Endothelial cell of umbilical vein (primary cell): ENCODE measurements at regions not wholly inside any gene's neighbourhood (a gene's known extent, or its start where the extent isn't known, plus 50 kb on each side); places are given as distances from the start of the nearest gene placed in this dataset.

Source experiments
- BruUV-seq: library from RNA; stranded (reverse); fragments of 400-500 nt; replicated peaks from 2 replicates; lab custom pipeline; 2021; lab: Mats Ljungman, UMichigan
- CTCF ChIA-PET: fragments of 300-600, 350-600 bp; sonication (Branson Sonifier 250); formaldehyde crosslinking; loops from one replicate; lab custom pipeline; 2021; ENCODE audit warnings: antibody characterized with exemption, inconsistent platforms; lab: Charles Lee
- POLR2A ChIA-PET: fragments of 300-600, 350-600 bp; sonication (Branson Sonifier 250); formaldehyde crosslinking; loops from one replicate; lab custom pipeline; 2021; ENCODE audit warnings: antibody characterized with exemption, inconsistent platforms; lab: Charles Lee
- DNase-seq: peaks from one replicate; pipeline ENCODE4 v3.0.0-alpha.2; 2011; ENCODE audit warnings: low read depth, low spot score
- FAIRE-seq: peaks from 2 replicates; lab custom pipeline; 2011; peaks lifted over from hg19 to GRCh38; lab: Jason Lieb, UNC
- H2AFZ ChIP-seq: 2 replicates; pipeline ENCODE4 v1.6.0; 2012; ENCODE audit warnings: low read depth, low read length, control low read depth, inconsistent platforms
- H3K27ac ChIP-seq: 2 replicates; pipeline ENCODE4 v1.5.1; 2011; ENCODE audit warnings: low read depth, mild to moderate bottlenecking, control low read depth, low read length, moderate library complexity; ENCODE audit not compliant: insufficient read depth
- H3K27me3 ChIP-seq, 2 experiments: 2 replicates each; pipeline versions ENCODE4 v1.6.0 to v1.6.1; 2011; ENCODE audit warnings: low read length in 2 of 2, mixed read lengths in 1 of 2; ENCODE audit not compliant: control insufficient read depth in 2 of 2, insufficient read depth in 2 of 2
- H3K36me3 ChIP-seq, 2 experiments: 2 replicates in 1 of 2; 3 replicates in 1 of 2; pipeline ENCODE4 v1.5.1; 2011; ENCODE audit warnings: low read length in 2 of 2, mild to moderate bottlenecking in 1 of 2, moderate library complexity in 1 of 2; ENCODE audit not compliant: control insufficient read depth in 2 of 2, insufficient read depth in 2 of 2; ENCODE audit errors: extremely low read depth in 1 of 2
- H3K4me1 ChIP-seq: 3 replicates; pipeline ENCODE4 v1.5.1; 2011; ENCODE audit warnings: mild to moderate bottlenecking, low read length; ENCODE audit not compliant: control insufficient read depth, insufficient read depth; ENCODE audit errors: extremely low read depth
- H3K4me2 ChIP-seq: 2 replicates; pipeline ENCODE4 v1.6.1; 2011; ENCODE audit warnings: low read length, control low read depth, mixed read lengths; ENCODE audit not compliant: insufficient read depth
- H3K4me3 ChIP-seq, 3 experiments: fragments of 200-600 bp in 1 of 3; sonication (generic), shearing (Covaris generic) in 1 of 3; replicated peaks in 1 of 3; 2 replicates each; pipeline ENCODE4 v1.5.1; 2011 to 2016; ENCODE audit warnings: control low read depth in 3 of 3, low read length in 3 of 3, mild to moderate bottlenecking in 2 of 3, inconsistent platforms in 1 of 3, low read depth in 1 of 3, moderate library complexity in 1 of 3; ENCODE audit not compliant: insufficient read depth in 1 of 3
- H3K79me2 ChIP-seq: 2 replicates; pipeline ENCODE4 v1.6.0; 2012; ENCODE audit warnings: low read length, inconsistent platforms; ENCODE audit not compliant: control insufficient read depth, insufficient read depth
- H3K9ac ChIP-seq: replicated peaks from 2 replicates; pipeline ENCODE3; 2011; ENCODE audit warnings: low read length, control low read depth; ENCODE audit not compliant: insufficient read depth; ENCODE audit errors: extremely low read depth
- H3K9me1 ChIP-seq: replicated peaks from 3 replicates; pipeline ENCODE4 v1.6.0; 2011; ENCODE audit warnings: mild to moderate bottlenecking, low read length; ENCODE audit not compliant: control insufficient read depth, insufficient read depth; ENCODE audit errors: extremely low read depth
- H3K9me3 ChIP-seq: replicated peaks from 2 replicates; pipeline ENCODE4 v1.5.1; 2012; ENCODE audit warnings: low read length, inconsistent platforms; ENCODE audit not compliant: control insufficient read depth, insufficient read depth
- H4K20me1 ChIP-seq: replicated peaks from 2 replicates; pipeline ENCODE3; 2011; ENCODE audit warnings: mild to moderate bottlenecking, low read length; ENCODE audit not compliant: control insufficient read depth, insufficient read depth; ENCODE audit errors: extremely low read depth
- EZH2 ChIP-seq: IDR thresholded peaks from 2 replicates; pipeline ENCODE4 v1.6.1; 2012; ENCODE audit warnings: borderline replicate concordance, low read depth, mild to moderate bottlenecking, moderate library complexity, low read length, inconsistent platforms; ENCODE audit not compliant: severe bottlenecking
- FOS ChIP-seq: IDR thresholded peaks from 2 replicates; pipeline ENCODE4 v1.6.1; 2011; ENCODE audit warnings: mild to moderate bottlenecking, low read length, moderate library complexity, borderline replicate concordance; ENCODE audit not compliant: insufficient read depth
- GATA2 ChIP-seq: IDR thresholded peaks from 2 replicates; pipeline ENCODE4 v1.7.0; 2011; ENCODE audit warnings: low read depth, mild to moderate bottlenecking, moderate library complexity, mixed read lengths, low read length; ENCODE audit not compliant: insufficient read length, insufficient read depth
- JUN ChIP-seq: IDR thresholded peaks from 2 replicates; pipeline ENCODE4 v1.6.1; 2011; ENCODE audit warnings: borderline replicate concordance, low read depth; ENCODE audit not compliant: insufficient read length, insufficient read depth
- MYC ChIP-seq: IDR thresholded peaks from one replicate; pipeline ENCODE4 v1.6.1; 2011; ENCODE audit warnings: mild to moderate bottlenecking, low read depth, low read length
- POLR2A ChIP-seq: IDR thresholded peaks from 2 replicates; pipeline ENCODE4 v1.6.1; 2012; ENCODE audit warnings: low read depth, mild to moderate bottlenecking, control low read depth, low read length
- POLR2AphosphoS5 ChIP-seq: IDR thresholded peaks from 2 replicates; pipeline ENCODE4 v1.6.1; 2012; ENCODE audit warnings: low read depth, mild to moderate bottlenecking, control low read depth, low read length, moderate library complexity; ENCODE audit not compliant: insufficient read depth
- dilution Hi-C: fragments of 300-500 bp; cut with MboI; formaldehyde crosslinking; loops from one replicate; pipeline ENCODE4 v1.15.0; 2019; ENCODE audit warnings: low sequenced_read_pairs; ENCODE audit not compliant: extremely low pct_ligation_motif_present
- intact Hi-C: fragments of 100-400 bp; cut with micrococcal nuclease; formaldehyde crosslinking; loops from one replicate; pipeline ENCODE4 v1.10.0; 2022
- TF ChIP-seq, protein P1 (sequence below), 2 donors: IDR thresholded peaks; 1 replicate in 1 of 2; 2 replicates in 1 of 2; pipeline ENCODE4 v1.5.1; 2011; ENCODE audit warnings: low read length in 2 of 2, mild to moderate bottlenecking in 2 of 2, moderate library complexity in 2 of 2, control low read depth in 1 of 2, inconsistent platforms in 1 of 2, low read depth in 1 of 2; ENCODE audit not compliant: insufficient read depth in 1 of 2; ENCODE audit errors: extremely low read depth in 1 of 2
- TF ChIP-seq, protein P2 (sequence below): IDR thresholded peaks from 2 replicates; pipeline ENCODE4 v1.6.1; 2011; ENCODE audit not compliant: insufficient read depth, insufficient read length

GRCh38 chr1:36735939-36736730, 253.4 kb upstream of the CSF3R start:
- H3K79me2 ChIP-seq: no peaks in the 10 kb centered on the region
- H3K27me3 ChIP-seq: peaks cover 1 to 11% of the 10 kb centered on the region in 2 experiments
- no peak overlapping the region for H2AFZ ChIP-seq
- no peak for TF ChIP-seq EZH2
- no peak for TF ChIP-seq GATA2
- TF ChIP-seq MYC: no peak
- no peak for TF ChIP-seq POLR2A
- TF ChIP-seq JUN: no peak
- no peak for TF ChIP-seq POLR2AphosphoS5
- TF ChIP-seq FOS: no peak
- TF ChIP-seq, protein P1, sequence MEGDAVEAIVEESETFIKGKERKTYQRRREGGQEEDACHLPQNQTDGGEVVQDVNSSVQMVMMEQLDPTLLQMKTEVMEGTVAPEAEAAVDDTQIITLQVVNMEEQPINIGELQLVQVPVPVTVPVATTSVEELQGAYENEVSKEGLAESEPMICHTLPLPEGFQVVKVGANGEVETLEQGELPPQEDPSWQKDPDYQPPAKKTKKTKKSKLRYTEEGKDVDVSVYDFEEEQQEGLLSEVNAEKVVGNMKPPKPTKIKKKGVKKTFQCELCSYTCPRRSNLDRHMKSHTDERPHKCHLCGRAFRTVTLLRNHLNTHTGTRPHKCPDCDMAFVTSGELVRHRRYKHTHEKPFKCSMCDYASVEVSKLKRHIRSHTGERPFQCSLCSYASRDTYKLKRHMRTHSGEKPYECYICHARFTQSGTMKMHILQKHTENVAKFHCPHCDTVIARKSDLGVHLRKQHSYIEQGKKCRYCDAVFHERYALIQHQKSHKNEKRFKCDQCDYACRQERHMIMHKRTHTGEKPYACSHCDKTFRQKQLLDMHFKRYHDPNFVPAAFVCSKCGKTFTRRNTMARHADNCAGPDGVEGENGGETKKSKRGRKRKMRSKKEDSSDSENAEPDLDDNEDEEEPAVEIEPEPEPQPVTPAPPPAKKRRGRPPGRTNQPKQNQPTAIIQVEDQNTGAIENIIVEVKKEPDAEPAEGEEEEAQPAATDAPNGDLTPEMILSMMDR (IDR thresholded peaks at IDR 0.05; ENCODE audit: extremely low read depth in 1 of 2, insufficient read depth in 1 of 2, low read depth in 1 of 2, low read length in 2 of 2): no peak
- TF ChIP-seq, protein P2, sequence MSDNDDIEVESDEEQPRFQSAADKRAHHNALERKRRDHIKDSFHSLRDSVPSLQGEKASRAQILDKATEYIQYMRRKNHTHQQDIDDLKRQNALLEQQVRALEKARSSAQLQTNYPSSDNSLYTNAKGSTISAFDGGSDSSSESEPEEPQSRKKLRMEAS: no peak
- no peaks in the 10 kb centered on the region for H4K20me1 ChIP-seq
- FAIRE-seq (no peak), DNase-seq (no peak)
- POLR2A ChIA-PET: no interaction called here
- H3K4me1 ChIP-seq: no peaks in the 10 kb centered on the region
- H3K36me3 ChIP-seq: no peaks in the 10 kb centered on the region
- H3K27ac ChIP-seq: no peak overlapping the region
- CTCF ChIA-PET: no interaction called here
- H3K9ac ChIP-seq: no peak overlapping the region
- no TSS peak for BruUV-seq
- dilution Hi-C loops (no loop called here), intact Hi-C loops (no loop called here)
- no peaks in the 10 kb centered on the region for H3K9me1 ChIP-seq
- H3K4me2 ChIP-seq: no peak overlapping the region
- no peak overlapping the region for H3K4me3 ChIP-seq
- no peaks in the 10 kb centered on the region for H3K9me3 ChIP-seq
